GM12873 (cell line): ENCODE measurements at regions not wholly inside any gene's neighbourhood (a gene's known extent, or its start where the extent isn't known, plus 50 kb on each side); places are given as distances from the start of the nearest gene placed in this dataset.

Experiments
- TF ChIP-seq, protein P1 (sequence below): IDR thresholded peaks from 2 replicates; pipeline ENCODE4 v1.5.1; 2012; ENCODE audit warnings: low read depth, mild to moderate bottlenecking, moderate library complexity, low read length, control low read depth; ENCODE audit not compliant: insufficient read depth; ENCODE audit errors: missing control alignments

DNA sequence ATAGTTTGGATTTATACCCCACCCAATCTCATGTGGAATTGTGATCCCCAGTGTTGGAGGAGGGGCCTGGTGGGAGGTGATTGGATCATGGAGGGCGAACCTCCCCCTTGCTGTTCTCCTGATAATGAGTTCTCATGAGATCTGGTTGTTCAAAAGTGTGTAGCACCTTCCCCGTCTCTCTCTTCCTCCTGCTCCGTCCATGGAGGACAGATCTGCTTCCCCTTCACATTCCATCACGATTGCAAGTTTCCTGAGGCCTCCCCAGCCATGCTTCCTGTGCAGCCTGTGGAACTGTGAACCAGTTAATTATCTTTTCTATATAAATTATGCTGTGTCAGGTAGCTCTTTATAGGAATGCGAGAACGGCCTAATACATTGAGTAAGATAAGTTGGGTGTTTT lies 518.8 kb upstream of the LCORL start:
- TF ChIP-seq, protein P1, sequence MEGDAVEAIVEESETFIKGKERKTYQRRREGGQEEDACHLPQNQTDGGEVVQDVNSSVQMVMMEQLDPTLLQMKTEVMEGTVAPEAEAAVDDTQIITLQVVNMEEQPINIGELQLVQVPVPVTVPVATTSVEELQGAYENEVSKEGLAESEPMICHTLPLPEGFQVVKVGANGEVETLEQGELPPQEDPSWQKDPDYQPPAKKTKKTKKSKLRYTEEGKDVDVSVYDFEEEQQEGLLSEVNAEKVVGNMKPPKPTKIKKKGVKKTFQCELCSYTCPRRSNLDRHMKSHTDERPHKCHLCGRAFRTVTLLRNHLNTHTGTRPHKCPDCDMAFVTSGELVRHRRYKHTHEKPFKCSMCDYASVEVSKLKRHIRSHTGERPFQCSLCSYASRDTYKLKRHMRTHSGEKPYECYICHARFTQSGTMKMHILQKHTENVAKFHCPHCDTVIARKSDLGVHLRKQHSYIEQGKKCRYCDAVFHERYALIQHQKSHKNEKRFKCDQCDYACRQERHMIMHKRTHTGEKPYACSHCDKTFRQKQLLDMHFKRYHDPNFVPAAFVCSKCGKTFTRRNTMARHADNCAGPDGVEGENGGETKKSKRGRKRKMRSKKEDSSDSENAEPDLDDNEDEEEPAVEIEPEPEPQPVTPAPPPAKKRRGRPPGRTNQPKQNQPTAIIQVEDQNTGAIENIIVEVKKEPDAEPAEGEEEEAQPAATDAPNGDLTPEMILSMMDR, result no peak

DNA sequence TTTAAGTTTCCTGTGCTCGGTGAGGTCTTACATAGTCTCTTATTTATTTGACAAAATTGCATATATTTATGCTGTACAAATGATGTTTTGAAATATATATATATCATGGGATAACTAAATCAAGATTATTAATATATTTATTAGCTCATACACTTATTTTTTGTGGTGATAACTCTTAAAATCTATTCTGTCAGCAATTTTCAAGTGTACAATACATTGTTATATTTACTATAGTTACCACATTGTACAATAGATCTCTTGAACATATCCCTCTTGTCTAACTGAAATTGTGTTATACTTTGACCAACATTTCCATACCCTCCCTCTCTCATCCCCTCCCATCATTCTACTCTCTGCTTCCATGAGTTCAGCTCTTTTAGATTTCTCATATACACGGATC lies 516.6 kb upstream of the LCORL start:
- TF ChIP-seq, protein P1, result no peak

DNA sequence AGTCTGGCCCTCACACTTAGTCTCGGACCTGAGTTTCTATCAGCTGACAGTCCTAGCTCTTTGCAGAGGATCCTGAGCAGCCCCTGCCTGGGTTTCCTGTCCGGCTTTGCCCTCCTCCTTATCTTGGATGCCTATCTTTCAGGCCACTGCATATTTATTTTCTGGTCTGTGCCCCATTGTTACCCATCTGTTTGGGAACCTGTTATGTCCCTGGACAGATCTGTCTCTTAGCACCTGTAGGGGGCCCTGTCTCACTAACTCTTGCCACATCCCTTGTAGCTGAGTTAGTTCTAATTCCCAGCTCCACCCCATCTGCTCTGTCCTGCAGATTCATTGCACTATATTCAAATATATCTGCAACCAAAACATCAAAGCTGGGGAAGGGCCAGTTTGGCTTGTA lies 514.9 kb upstream of the LCORL start:
- TF ChIP-seq, protein P1, result peak; percentile 13

DNA sequence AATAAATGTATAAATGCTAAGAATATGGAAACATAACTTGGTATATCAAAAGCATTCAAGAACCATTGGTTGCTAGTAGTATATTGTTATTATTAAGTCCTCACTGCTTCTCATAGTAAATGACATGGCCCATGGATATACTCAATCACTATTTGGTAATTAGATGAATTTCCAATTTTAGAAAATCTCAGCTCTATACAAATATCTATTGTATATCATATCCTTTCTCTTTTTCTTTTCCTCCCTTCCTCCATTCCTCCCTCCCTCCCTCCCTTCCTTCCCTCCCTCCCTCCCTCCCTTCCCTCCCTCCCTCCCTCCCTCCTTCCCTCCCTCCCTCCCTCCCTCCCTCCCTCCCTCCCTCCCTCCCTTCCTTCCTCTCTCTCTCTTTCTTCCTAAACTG lies 514.4 kb upstream of the LCORL start:
- TF ChIP-seq, protein P1, result no peak

- TF ChIP-seq, protein P1, result no peak
Measured at GRCh38 chr4:18533262-18533775, 511.8 kb upstream of the LCORL start.

DNA sequence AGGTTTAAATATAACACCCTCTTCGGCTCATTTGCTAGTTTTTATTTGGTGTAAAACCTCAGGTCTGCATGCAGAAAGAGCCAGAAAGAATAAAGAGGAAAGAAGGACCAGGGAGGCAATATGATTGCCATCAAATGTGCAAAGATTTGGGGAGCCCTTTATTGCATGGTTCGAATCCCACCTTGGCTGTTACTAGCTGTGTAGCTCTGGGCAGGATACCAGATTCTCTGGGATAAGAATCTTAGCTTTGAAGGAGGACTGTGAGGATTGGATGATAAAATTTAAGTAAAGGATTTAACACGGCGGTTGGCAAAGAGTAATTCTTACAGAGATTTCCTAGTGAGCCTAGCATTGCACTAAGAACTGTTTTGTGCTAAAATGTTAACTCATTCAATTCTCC lies 510.2 kb upstream of the LCORL start:
- TF ChIP-seq, protein P1, result no peak

- TF ChIP-seq, protein P1, result no peak
Measured at GRCh38 chr4:18529482-18529881, 507.9 kb upstream of the LCORL start.

DNA sequence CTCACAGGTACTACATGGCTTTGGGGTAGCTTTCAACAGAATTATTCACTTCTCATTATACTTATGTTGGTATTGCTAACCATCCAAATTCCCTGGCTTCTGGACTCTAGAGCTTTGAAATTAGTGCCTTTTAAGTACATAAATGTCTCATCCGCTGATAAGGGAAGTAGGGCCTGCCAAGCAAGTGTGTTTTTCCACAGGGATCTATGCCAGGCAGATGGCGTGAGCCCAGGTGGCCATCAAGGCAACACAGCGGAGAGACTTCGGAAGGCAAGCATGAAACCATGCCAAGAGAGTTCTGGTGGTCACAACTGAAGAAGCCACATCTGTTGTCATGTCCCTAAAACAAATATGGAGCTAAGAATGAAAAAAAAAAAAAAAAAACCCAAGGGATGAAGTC lies 503.1 kb upstream of the LCORL start:
- TF ChIP-seq, protein P1, result no peak
